ENCODE measurements at regions not wholly inside any gene's neighbourhood (a gene's known extent, or its start where the extent isn't known, plus 50 kb on each side); places are given as distances from the start of the nearest gene placed in this dataset.
"Not testable (repeated sequence)": the region's sequence is repeated elsewhere in the genome, so short reads cannot be mapped to it uniquely, and the experiment has no call there.

DNA sequence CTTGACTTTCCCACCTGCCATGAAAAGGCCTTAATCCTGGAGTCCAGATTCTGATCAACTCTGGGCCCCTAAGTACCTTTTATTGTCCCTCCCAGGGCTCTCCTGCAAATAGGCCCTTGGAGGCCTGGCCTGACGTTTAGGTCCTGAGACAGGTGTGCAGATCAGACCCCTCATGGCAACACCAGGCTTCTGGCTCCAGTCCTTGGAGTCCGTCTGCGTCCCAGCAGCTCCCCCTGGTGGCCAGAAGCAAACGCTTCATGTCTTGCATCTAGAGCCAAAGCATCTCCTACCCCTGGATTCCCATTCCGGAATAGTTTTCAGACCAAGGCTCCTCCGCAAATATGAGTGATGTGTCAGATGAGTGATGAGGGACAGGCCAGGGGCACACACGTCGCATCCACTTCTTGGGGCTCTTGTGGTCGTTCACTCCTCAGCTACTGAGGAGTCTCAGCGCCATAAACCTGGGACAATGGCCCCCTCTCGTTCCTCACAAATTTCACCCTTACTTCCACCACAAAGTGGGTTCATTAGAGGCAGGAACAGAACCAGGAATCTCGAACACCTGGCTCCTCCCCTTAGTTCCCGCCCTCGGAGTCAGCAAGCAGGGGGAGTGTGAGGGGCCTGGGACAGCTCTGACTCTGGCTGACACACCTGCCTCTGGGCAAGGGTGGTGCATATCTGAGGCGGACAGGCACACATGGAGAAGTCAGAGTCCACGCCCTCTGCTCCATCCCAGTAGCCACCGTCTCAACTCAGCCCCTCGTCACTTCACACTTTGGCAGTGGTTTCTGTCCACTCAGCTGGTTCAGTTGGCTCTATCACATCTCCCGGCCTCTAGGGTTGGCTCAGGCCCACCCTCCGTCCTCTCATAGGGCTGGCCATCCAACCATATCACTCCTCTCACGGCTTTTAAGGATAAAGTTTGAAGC lies 77.9 kb upstream of the PWP1 start:
- DNase-seq, result peak; percentile 72

DNA sequence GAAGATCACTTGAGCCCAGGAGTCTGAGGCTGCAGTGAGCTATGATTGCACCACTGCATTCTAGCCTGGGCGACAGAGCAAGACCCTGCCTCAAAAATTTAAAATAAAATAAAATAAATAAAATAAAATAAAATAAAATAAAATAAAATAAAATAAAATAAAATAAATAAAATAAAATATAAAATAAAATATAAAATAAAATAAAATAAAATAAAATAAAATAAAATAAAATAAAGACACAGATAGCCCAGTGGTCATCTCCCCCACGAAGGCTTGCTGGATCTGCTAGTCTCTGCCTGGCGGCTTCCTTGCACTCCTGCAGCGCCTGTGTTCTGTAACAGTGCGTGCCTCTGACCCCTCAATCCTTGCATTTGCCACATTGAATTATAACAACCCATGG lies 76.8 kb upstream of the PWP1 start:
- not testable (repeated sequence) for DNase-seq

DNA sequence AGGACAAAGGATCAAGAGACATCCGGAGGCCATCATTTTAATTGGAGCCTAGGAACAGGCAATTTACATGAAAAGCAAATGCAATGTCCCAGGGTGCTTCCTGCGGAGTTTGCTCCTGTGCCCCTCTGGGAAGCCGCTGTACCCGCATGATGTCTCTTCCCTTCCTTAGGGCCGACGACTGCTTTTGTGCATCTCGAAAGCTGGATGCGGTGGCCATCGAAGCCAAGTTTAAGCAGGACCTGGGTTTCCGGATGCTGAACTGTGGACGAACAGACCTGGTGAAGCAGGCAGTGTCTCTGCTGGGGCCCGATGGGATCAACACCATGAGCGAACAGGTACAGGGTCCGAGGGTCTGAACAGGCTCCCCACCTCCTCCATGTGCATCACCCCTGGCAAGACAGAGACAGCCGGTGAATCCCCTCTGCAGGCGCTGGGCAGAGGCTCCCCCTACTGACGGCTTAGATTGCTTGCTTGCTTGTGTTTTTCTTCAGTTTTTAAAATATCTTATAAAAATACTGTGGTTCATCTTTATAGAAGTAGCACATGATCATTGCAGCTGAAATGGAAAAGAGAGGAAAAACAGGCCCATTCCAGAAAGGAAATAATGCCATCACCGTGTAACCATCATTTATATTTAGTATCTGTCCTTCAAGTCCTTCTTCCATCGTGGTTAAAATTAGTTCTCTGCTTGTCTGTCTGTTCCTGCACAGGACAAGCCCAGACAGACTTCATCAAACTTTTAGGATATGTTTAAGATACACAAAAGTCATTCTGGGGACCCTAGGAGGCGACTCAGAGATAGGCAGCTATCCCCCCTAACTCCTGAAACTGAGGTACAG lies 75.4 kb upstream of the PWP1 start:
- no peak for DNase-seq

DNA sequence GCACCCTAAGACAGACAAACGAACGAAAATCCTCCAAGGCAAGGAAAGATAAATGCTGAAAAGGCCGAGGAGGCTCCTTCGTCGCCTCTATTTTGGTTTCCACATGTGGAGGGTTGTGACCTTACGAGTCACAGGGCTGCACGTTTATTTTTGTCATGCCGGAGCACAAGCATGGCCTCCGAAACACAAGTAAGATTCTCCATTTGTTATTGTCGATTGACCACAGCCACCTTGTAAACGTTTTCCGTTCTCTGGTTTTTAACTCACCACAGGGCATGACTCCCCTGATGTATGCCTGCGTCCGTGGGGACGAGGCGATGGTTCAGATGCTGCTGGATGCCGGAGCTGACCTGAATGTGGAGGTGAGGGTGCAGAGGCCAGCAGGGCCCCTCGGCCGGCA lies 73.1 kb upstream of the PWP1 start:
- no peak for DNase-seq

DNA sequence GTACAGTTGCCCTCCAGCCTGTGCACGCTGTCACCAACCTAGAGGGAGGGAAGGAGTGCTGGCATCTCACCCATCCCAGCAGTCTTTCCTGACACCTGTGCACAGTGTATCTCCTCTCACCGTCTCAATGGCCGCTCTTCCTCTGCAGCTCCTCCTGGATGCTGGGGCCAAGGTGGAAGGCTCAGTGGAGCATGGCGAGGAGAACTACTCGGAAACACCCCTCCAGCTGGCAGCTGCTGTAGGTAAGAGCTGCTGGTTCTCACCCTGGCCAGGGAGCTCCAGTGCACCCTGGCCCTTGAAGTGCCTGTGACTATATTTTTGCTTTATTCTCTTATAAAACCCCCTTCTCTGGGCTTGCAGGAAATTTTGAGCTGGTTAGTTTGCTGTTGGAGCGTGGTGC lies 68.7 kb upstream of the PWP1 start:
- no peak for DNase-seq

DNA sequence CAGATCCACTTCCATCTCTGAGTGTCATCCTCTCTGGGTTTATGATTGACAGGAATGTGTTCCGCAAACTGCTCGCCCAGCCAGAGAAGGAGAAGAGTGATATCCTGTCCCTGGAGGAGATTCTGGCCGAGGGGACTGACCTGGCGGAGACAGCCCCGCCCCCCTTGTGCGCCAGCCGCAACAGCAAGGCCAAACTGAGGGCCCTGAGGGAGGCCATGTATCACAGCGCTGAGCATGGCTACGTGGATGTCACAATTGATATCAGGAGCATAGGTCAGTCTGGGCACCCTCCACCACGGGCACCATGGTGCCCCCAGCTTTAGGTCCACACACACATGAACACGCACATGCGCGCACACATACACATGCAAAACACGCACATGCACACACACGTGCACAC lies 67.5 kb upstream of the PWP1 start:
- no peak for DNase-seq

DNA sequence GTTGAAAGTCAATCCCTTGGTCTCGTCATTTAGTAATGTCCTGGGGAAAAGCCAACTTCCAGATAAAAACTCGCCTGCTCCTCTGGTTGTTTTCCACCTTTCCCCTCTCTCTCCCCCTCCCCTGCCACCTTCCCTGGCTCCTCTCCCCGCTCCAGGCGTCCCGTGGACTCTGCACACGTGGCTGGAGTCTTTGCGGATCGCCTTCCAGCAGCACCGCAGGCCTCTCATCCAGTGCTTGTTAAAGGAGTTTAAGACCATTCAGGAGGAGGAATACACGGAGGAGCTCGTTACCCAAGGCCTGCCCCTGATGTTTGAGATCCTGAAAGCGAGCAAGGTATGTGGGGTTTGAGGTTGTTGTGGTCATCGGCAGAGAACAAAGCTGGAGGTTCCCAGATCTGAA lies 65.8 kb upstream of the PWP1 start:
- DNase-seq, result no peak

DNA sequence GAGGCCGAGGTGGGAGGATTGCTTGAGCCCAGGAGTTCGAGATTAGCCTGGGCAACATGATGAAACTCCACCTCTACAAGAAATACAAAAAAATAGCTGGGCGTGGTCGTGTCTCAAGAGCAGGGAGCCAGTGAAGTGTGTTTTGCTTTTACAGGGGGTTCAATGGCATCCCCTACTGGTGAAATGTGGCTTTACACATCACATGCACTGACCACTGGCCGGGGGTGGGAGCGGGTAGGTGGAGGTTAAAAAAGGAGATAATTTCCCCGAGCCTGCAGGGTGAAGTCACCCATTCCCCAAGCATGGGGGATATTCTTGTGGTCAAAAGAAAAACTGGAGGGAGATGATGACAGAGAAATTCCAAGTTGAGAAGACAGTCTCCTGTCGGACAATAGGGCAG lies 63.6 kb upstream of the PWP1 start:
- no peak for DNase-seq

DNA sequence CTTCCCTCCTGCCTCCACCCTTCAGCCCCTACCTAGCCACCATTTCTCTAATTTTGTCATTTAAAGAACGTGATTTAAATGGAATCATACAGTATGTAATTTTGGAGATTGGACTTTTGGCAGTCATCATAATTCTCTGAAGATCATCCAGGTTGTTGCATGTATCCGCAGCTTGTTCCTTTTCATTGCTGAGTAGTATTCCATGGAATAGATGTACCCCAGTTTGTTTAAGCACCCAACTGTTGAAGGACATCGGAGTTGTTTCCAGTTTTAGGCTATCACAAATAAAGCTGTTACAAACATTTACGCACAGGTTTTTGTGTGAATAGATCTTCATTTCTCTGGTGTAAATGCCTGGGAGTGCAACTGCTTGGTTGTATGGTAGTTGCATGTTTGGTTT lies 61.1 kb upstream of the PWP1 start:
- DNase-seq, result no peak

DNA sequence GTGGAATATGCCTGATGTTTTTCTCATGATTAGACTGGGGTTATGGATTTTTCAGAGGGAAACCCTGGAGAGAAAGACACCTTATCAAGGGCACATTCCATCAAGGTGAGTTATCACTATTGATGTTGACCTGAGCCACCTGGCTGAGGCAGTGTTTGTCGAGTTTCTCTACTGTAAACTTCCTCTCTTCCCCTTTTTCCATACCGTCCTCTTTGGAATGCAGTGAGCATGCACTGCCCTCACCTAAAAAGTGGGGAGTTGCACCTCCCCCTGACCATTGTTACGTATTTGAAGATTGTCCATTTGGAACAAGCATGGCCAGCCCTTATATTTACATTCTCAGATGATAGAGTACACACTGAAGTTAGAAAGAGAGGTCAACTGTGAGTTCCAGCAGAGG lies 53.9 kb upstream of the PWP1 start:
- DNase-seq, result no peak

DNA sequence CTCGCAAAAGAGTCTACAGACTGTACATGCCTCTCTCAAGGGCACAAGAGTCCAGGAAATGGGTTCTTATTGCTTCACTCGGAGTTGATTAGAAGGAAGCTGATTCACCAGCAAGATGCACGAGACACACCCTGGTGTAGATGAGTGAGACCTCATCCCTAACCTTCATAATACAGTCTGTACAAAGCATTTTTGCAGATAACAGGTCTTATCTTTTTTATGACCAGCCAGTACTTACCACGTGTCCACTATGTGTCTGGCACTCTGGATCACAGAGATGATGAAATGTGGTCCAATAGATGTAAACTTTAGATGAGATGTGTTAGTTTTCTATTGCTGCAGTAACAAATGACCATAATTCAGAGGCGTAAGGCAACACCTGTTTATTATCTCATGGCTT lies 53.4 kb upstream of the PWP1 start:
- no peak for DNase-seq

DNA sequence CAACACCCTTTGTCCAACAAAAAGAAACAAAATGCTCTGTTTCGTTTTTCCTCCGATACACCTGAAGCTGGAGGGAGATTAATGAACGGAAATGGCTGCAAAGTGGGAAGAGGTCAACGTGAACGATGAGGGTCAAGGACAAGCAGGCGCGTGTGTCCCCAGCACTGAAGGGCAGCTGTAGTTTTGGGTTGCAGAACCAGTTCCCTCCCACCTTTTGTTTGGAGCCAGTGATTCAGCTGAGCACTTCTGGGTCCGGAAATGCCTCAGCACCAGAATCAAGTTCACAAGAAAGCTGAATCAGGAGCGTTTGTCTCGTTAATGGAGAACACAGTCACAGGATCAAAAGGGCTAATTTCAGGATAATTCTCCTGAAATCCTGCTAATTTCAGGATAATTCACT lies 51.1 kb upstream of the PWP1 start:
- no peak for DNase-seq

DNA sequence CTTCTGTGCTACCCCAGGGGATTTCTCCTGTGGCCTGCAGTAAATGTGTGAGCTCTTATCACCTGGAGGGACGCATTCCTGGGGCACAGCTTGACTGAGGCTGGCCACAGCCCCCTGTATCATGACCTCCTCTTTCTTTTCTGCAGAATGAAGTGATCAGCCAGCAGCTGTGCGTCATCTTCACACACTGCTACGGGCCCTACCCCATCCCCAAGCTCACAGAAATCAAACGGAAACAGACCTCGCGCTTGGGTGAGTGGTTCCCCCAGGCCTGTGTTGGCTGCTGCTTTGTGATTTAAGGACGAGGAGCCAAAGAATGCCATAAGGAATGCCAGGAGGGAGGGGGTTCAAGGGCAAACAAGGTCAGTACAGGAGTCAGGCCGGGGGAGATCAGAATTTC lies 50.5 kb upstream of the PWP1 start:
- DNase-seq, result no peak
